ENCODE measurements at regions not wholly inside any gene's neighbourhood (a gene's known extent, or its start where the extent isn't known, plus 50 kb on each side); places are given as distances from the start of the nearest gene placed in this dataset.

DNA sequence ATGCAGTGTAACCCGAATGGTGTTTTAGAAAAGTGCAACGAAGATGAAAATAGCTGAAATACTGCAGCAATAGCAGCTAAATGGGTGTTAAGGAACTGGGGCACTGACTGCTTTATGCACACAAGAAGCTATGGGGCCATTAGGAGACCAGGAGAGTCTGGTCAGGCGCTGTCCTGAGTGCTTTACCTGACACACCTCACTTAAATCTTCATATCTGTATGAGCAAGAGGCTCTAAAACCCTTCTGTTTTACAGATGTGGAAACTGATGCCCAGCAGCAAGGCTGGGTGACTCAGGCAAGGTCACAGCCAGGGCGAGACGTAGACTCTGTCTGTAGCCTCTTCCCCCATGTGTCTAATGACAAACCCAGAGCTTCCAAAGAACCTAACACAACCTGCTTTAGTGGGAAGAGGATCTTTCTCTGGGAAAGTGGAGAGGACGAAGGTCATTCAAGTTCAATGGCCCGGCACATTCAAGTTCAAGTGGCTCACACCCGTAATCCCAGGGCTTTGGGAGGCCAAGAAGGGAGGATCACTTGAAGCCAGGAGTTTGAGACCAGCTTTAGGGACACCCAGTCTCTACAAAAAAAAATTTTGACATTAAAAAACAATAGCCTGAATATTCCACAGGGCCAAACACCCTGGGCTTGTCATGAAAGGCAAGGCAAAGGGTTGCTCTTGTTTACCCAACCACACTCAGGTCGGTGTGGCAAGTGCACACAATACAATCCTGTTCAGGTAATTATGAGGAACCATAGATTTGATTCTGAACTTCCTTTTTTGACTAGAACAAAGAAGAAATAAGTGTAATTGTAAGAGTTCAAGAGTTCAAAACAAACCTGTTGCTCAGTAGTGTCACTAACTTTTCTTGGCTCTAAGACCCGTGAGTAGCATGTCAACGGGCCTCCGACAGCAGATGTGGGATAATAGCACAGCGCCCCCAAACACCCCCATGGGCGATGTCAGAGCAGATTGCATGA lies 53.7 kb upstream of the KLF6 start:
- no peak for TF ChIP-seq GATA2 (IDR thresholded peaks at IDR 0.05; ENCODE audit: low read depth, low read length)
- TF ChIP-seq GATA3 (IDR thresholded peaks at IDR 0.05; ENCODE audit: low read depth, low read length) = no peak

All from SH-SY5Y (cell line).